Gastroesophageal sphincter (tissue), 2 donors: ENCODE measurements at regions not wholly inside any gene's neighbourhood (a gene's known extent, or its start where the extent isn't known, plus 50 kb on each side); places are given as distances from the start of the nearest gene placed in this dataset.

Source experiments
- POLR2A ChIP-seq, 2 donors: fragments of 450-650 bp; IDR thresholded peaks; one replicate each; pipeline ENCODE4 v1.6.1; 2017; ENCODE audit warnings: antibody characterized with exemption in 2 of 2, mild to moderate bottlenecking in 2 of 2, moderate library complexity in 1 of 2
- POLR2AphosphoS5 ChIP-seq: sonication (generic); formaldehyde crosslinking; IDR thresholded peaks from one replicate; pipeline ENCODE4 v1.6.1; 2017; ENCODE audit warnings: antibody characterized with exemption

DNA sequence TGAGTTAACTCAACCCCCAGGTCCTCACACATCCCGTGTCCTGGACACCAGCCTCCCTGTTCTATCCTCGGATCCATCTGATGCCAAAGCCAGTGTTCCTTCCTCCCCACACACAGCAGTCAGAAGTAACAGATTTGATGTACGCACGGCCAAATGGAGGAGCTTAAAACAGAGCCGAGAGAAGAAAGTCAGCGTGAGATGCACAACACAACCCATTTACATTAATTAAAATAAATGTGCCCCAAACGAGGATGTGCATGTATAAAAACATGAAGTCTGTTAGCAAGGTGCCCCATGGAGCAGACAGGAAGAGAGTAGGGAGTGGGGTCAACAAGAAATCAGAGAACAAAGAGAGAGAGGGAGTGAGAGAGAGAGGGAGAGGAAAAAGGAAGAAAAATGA, 191.2 kb downstream of the HAUS1 start:
- TF ChIP-seq POLR2A (IDR thresholded peaks at IDR 0.05) (no peak), POLR2AphosphoS5 (no peak)
